ENCODE measurements at regions not wholly inside any gene's neighbourhood (a gene's known extent, or its start where the extent isn't known, plus 50 kb on each side); places are given as distances from the start of the nearest gene placed in this dataset.
"Not testable (repeated sequence)": the region's sequence is repeated elsewhere in the genome, so short reads cannot be mapped to it uniquely, and the experiment has no call there.

DNA sequence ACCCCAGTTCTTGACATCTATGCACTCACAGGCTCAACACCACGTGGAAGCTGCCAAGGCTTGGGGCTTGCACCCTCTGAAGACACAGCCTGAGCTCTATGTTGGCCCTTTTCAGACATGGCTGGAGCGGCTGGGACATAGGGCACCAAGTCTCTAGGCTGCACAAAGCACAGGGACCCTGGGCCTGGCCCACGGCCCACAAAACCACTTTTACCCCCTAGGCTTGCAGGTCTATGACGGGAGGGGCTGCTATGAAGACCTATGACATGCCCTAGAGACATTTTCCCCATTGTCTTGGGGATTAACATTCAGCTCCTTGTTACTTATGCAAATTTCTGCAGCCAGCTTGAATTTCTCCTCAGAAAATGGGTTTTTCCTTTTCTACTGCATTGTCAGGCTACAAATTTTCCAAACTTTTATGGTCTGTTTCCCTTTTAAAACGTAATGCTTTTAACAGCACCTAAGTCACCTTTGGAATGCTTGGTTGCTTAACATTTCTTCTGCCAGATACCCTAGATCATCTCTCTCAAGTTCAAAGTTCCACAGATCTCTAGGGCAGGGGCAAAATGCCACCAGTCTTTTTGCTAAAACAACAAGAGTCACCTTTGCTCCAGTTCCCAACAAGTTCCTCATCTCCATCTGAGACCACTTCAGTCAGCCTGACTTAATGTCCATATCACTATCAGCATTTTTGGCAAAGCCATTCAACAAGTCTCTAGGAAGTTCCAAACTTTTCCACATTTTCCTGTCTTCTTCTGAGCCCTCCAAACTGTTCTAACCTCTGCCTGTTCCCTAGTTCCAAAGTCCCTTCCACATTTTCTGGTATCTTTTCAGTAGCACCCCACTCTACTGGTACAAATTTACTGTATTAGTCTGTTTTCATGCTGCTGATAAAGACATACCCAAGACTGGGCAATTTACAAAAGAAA lies 232.1 kb upstream of the IL12A start:
- TF ChIP-seq, protein P1, sequence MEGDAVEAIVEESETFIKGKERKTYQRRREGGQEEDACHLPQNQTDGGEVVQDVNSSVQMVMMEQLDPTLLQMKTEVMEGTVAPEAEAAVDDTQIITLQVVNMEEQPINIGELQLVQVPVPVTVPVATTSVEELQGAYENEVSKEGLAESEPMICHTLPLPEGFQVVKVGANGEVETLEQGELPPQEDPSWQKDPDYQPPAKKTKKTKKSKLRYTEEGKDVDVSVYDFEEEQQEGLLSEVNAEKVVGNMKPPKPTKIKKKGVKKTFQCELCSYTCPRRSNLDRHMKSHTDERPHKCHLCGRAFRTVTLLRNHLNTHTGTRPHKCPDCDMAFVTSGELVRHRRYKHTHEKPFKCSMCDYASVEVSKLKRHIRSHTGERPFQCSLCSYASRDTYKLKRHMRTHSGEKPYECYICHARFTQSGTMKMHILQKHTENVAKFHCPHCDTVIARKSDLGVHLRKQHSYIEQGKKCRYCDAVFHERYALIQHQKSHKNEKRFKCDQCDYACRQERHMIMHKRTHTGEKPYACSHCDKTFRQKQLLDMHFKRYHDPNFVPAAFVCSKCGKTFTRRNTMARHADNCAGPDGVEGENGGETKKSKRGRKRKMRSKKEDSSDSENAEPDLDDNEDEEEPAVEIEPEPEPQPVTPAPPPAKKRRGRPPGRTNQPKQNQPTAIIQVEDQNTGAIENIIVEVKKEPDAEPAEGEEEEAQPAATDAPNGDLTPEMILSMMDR (IDR thresholded peaks at IDR 0.05; ENCODE audit: poor library complexity, severe bottlenecking), result not testable (repeated sequence)
- TF ChIP-seq POLR2AphosphoS5 (IDR thresholded peaks at IDR 0.05); EP300 (conservative IDR thresholded peaks at IDR 0.05; ENCODE audit: poor library complexity, severe bottlenecking); EZH2 (IDR thresholded peaks at IDR 0.05; ENCODE audit: borderline replicate concordance, insufficient read depth, low read length, poor library complexity, severe bottlenecking); RAD21 (conservative IDR thresholded peaks at IDR 0.05); SMC3 (conservative IDR thresholded peaks at IDR 0.05; ENCODE audit: poor library complexity); TAF1 (IDR thresholded peaks at IDR 0.05; ENCODE audit: low read depth): not testable (repeated sequence)
- TF ChIP-seq, protein P2, sequence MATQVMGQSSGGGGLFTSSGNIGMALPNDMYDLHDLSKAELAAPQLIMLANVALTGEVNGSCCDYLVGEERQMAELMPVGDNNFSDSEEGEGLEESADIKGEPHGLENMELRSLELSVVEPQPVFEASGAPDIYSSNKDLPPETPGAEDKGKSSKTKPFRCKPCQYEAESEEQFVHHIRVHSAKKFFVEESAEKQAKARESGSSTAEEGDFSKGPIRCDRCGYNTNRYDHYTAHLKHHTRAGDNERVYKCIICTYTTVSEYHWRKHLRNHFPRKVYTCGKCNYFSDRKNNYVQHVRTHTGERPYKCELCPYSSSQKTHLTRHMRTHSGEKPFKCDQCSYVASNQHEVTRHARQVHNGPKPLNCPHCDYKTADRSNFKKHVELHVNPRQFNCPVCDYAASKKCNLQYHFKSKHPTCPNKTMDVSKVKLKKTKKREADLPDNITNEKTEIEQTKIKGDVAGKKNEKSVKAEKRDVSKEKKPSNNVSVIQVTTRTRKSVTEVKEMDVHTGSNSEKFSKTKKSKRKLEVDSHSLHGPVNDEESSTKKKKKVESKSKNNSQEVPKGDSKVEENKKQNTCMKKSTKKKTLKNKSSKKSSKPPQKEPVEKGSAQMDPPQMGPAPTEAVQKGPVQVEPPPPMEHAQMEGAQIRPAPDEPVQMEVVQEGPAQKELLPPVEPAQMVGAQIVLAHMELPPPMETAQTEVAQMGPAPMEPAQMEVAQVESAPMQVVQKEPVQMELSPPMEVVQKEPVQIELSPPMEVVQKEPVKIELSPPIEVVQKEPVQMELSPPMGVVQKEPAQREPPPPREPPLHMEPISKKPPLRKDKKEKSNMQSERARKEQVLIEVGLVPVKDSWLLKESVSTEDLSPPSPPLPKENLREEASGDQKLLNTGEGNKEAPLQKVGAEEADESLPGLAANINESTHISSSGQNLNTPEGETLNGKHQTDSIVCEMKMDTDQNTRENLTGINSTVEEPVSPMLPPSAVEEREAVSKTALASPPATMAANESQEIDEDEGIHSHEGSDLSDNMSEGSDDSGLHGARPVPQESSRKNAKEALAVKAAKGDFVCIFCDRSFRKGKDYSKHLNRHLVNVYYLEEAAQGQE (IDR thresholded peaks at IDR 0.05; ENCODE audit: borderline replicate concordance), result not testable (repeated sequence)

Data from neural cell (in vitro differentiated cells).